NCI-H2107 treated with DMSO at 0.1 percent for 48 hours (cell line): ENCODE measurements at regions not wholly inside any gene's neighbourhood (a gene's known extent, or its start where the extent isn't known, plus 50 kb on each side); places are given as distances from the start of the nearest gene placed in this dataset.
"Not testable (repeated sequence)": the region's sequence is repeated elsewhere in the genome, so short reads cannot be mapped to it uniquely, and the experiment has no call there.

Experiments used
- DNase-seq: peaks from one replicate; lab custom pipeline; 2025; ENCODE audit not compliant: unreplicated experiment; lab: John Stamatoyannopoulos, UW

GRCh38 chr3:73120710-73121109 lies 59.3 kb downstream of the EBLN2 start:
- no peak for DNase-seq

GRCh38 chr3:73121669-73122331 lies 60.3 kb downstream of the EBLN2 start:
- no peak for DNase-seq

GRCh38 chr3:73134034-73134433 lies 72.6 kb downstream of the EBLN2 start:
- no peak for DNase-seq

- no peak for DNase-seq
Observed at GRCh38 chr3:73136941-73137340, 75.5 kb downstream of the EBLN2 start.

- DNase-seq = no peak
Observed at GRCh38 chr3:73137736-73138403, 76.4 kb downstream of the EBLN2 start.

GRCh38 chr3:73140772-73141442 lies 79.4 kb downstream of the EBLN2 start:
- DNase-seq = no peak

GRCh38 chr3:73141525-73141924 lies 80.1 kb downstream of the EBLN2 start:
- no peak for DNase-seq

GRCh38 chr3:73143401-73143800 lies 81.9 kb downstream of the EBLN2 start:
- no peak for DNase-seq

- peak; percentile 92 for DNase-seq
Observed at GRCh38 chr3:73143821-73144237, 82.4 kb downstream of the EBLN2 start.

- no peak for DNase-seq
Observed at GRCh38 chr3:73144276-73144675, 82.8 kb downstream of the EBLN2 start.

GRCh38 chr3:73144828-73145227 lies 83.4 kb downstream of the EBLN2 start:
- no peak for DNase-seq

GRCh38 chr3:73147479-73147878 lies 86.0 kb downstream of the EBLN2 start:
- DNase-seq = not testable (repeated sequence)

GRCh38 chr3:73148206-73148605 lies 86.7 kb downstream of the EBLN2 start:
- DNase-seq = no peak

GRCh38 chr3:73148682-73149081 lies 87.2 kb downstream of the EBLN2 start:
- DNase-seq = no peak

- DNase-seq = no peak
Observed at GRCh38 chr3:73150369-73151130, 89.1 kb downstream of the EBLN2 start.

GRCh38 chr3:73152571-73152970 lies 91.1 kb downstream of the EBLN2 start:
- DNase-seq = not testable (repeated sequence)

GRCh38 chr3:73153057-73153456 lies 91.6 kb downstream of the EBLN2 start:
- not testable (repeated sequence) for DNase-seq

GRCh38 chr3:73154261-73154660 lies 92.8 kb downstream of the EBLN2 start:
- DNase-seq = not testable (repeated sequence)

- DNase-seq = not testable (repeated sequence)
Observed at GRCh38 chr3:73155441-73155840, 94.0 kb downstream of the EBLN2 start.

GRCh38 chr3:73164622-73165021 lies 103.2 kb downstream of the EBLN2 start:
- DNase-seq = no peak

GRCh38 chr3:73175698-73176097 lies 114.2 kb downstream of the EBLN2 start:
- DNase-seq = peak; percentile 49
